Endometrium (tissue), 2 donors: ENCODE measurements at regions not wholly inside any gene's neighbourhood (a gene's known extent, or its start where the extent isn't known, plus 50 kb on each side); places are given as distances from the start of the nearest gene placed in this dataset.

Source experiments
- FAIRE-seq: peaks from 2 replicates; lab custom pipeline; 2012; peaks lifted over from hg19 to GRCh38; lab: Jason Lieb, UNC
- donor health status: control.
- donor health status: control.

- FAIRE-seq: no peak
These were observed 326.9 kb downstream of the ZNF608 start for GRCh38 chr5:124419531-124419930.

- FAIRE-seq: no peak
These were observed 328.0 kb downstream of the ZNF608 start for GRCh38 chr5:124418390-124418789.

- FAIRE-seq: no peak
These were observed 329.2 kb downstream of the ZNF608 start for GRCh38 chr5:124417196-124417595.

GRCh38 chr5:124416627-124417026 lies 329.8 kb downstream of the ZNF608 start:
- no peak for FAIRE-seq

- FAIRE-seq: no peak
These were observed 331.5 kb downstream of the ZNF608 start for GRCh38 chr5:124414973-124415372.

GRCh38 chr5:124410539-124411488 lies 335.6 kb downstream of the ZNF608 start:
- FAIRE-seq: no peak

- peak; percentile 96 for FAIRE-seq
These were observed 337.5 kb downstream of the ZNF608 start for GRCh38 chr5:124408738-124409453.

GRCh38 chr5:124404796-124405195 lies 341.6 kb downstream of the ZNF608 start:
- no peak for FAIRE-seq

- no peak for FAIRE-seq
These were observed 343.2 kb downstream of the ZNF608 start for GRCh38 chr5:124403281-124403680.

GRCh38 chr5:124402144-124402581 lies 344.3 kb downstream of the ZNF608 start:
- FAIRE-seq: no peak

GRCh38 chr5:124401476-124402143 lies 344.8 kb downstream of the ZNF608 start:
- FAIRE-seq: no peak

- FAIRE-seq: peak; percentile 53
These were observed 346.9 kb downstream of the ZNF608 start for GRCh38 chr5:124399426-124399961.

- no peak for FAIRE-seq
These were observed 348.0 kb downstream of the ZNF608 start for GRCh38 chr5:124398460-124398859.

- no peak for FAIRE-seq
These were observed 349.1 kb downstream of the ZNF608 start for GRCh38 chr5:124397317-124397716.

GRCh38 chr5:124395926-124396325 lies 350.5 kb downstream of the ZNF608 start:
- no peak for FAIRE-seq

- FAIRE-seq: no peak
These were observed 351.2 kb downstream of the ZNF608 start for GRCh38 chr5:124395287-124395686.

GRCh38 chr5:124394700-124395245 lies 351.7 kb downstream of the ZNF608 start:
- no peak for FAIRE-seq

GRCh38 chr5:124393584-124394379 lies 352.7 kb downstream of the ZNF608 start:
- FAIRE-seq: no peak

GRCh38 chr5:124383693-124384092 lies 362.7 kb downstream of the ZNF608 start:
- no peak for FAIRE-seq

GRCh38 chr5:124377386-124377785 lies 369.1 kb downstream of the ZNF608 start:
- FAIRE-seq: no peak

- FAIRE-seq: no peak
These were observed 372.6 kb downstream of the ZNF608 start for GRCh38 chr5:124373883-124374282.
